Caco-2 (cell line): ENCODE measurements at regions not wholly inside any gene's neighbourhood (a gene's known extent, or its start where the extent isn't known, plus 50 kb on each side); places are given as distances from the start of the nearest gene placed in this dataset.
"Not testable (repeated sequence)": the region's sequence is repeated elsewhere in the genome, so short reads cannot be mapped to it uniquely, and the experiment has no call there.

Experiments used
- BruUV-seq: library from RNA; stranded (reverse); fragments of 400-500 nt; replicated peaks from 2 replicates; lab custom pipeline; 2021; lab: Mats Ljungman, UMichigan
- CTCF ChIA-PET: fragments of 300-600 bp; sonication (Branson Sonifier 250); formaldehyde crosslinking; loops from one replicate; lab custom pipeline; 2022; ENCODE audit warnings: antibody characterized with exemption; lab: Charles Lee
- POLR2A ChIA-PET: fragments of 300-600 bp; sonication (Branson Sonifier 250); formaldehyde crosslinking; loops from one replicate; lab custom pipeline; 2022; ENCODE audit warnings: antibody characterized with exemption; lab: Charles Lee
- DNase-seq, 2 experiments: peaks; one replicate each; pipeline versions ENCODE4 v3.0.0 to v3.0.0-alpha.2; 2020 to 2022
- H3K27me3 ChIP-seq: replicated peaks from 2 replicates; pipeline ENCODE4 v1.6.0; 2011; ENCODE audit warnings: low read length; ENCODE audit not compliant: control insufficient read depth, insufficient read depth
- H3K36me3 ChIP-seq: 2 replicates; pipeline ENCODE4 v1.5.1; 2011; ENCODE audit warnings: low read length; ENCODE audit not compliant: control insufficient read depth, insufficient read depth
- H3K4me1 ChIP-seq: fragments of 250-450 bp; sonication (Bioruptor Pico); 2 replicates; pipeline ENCODE4 v1.5.1; 2020; ENCODE audit warnings: mild to moderate bottlenecking
- H3K4me3 ChIP-seq: 2 replicates; pipeline ENCODE4 v1.5.1; 2011; ENCODE audit warnings: low read depth, mild to moderate bottlenecking, control low read depth, low read length
- H3K9me3 ChIP-seq: fragments of 250-450 bp; sonication (Bioruptor Pico); 2 replicates; pipeline ENCODE4 v1.5.1; 2020; ENCODE audit warnings: mild to moderate bottlenecking, moderate library complexity
- H3K27ac Mint-ChIP-seq: one replicate; pipeline ENCODE4 v1.8.0; 2022; ENCODE audit warnings: mixed read lengths; ENCODE audit not compliant: unreplicated experiment
- H3K27me3 Mint-ChIP-seq: one replicate; pipeline ENCODE4 v1.8.0; 2022; ENCODE audit warnings: mixed read lengths; ENCODE audit not compliant: insufficient read depth, unreplicated experiment
- H3K36me3 Mint-ChIP-seq: one replicate; pipeline ENCODE4 v1.8.0; 2022; ENCODE audit warnings: mild to moderate bottlenecking, mixed read lengths; ENCODE audit not compliant: insufficient read depth, unreplicated experiment
- H3K4me1 Mint-ChIP-seq: one replicate; pipeline ENCODE4 v1.8.0; 2022; ENCODE audit warnings: low read depth, mixed read lengths; ENCODE audit not compliant: unreplicated experiment
- H3K4me3 Mint-ChIP-seq: one replicate; pipeline ENCODE4 v1.8.0; 2022; ENCODE audit warnings: mild to moderate bottlenecking, moderate library complexity, mixed read lengths; ENCODE audit not compliant: unreplicated experiment
- H3K9me3 Mint-ChIP-seq: one replicate; pipeline ENCODE4 v1.8.0; 2022; ENCODE audit warnings: mixed read lengths; ENCODE audit not compliant: unreplicated experiment
- CTCF ChIP-seq, 2 experiments: fragments of 200-600 bp in 1 of 2; IDR thresholded peaks; 1 replicate in 1 of 2; 2 replicates in 1 of 2; pipeline versions ENCODE4 v1.5.1 to v1.8.0; 2011 to 2022; ENCODE audit warnings: antibody characterized with exemption in 1 of 2, control low read depth in 1 of 2, inconsistent platforms in 1 of 2, low read depth in 1 of 2, low read length in 1 of 2, mild to moderate bottlenecking in 1 of 2, moderate library complexity in 1 of 2; ENCODE audit not compliant: insufficient read depth in 1 of 2, severe bottlenecking in 1 of 2, unreplicated experiment in 1 of 2
- intact Hi-C: fragments of 100-400 bp; cut with micrococcal nuclease; formaldehyde crosslinking; loops from one replicate; pipeline ENCODE4 v1.10.0; 2022; ENCODE audit not compliant: unreplicated experiment

GRCh38 chr2:37760471-37760870 is 89.0 kb upstream of the CDC42EP3 start:
- POLR2A ChIA-PET: no interaction called here
- intact Hi-C loops: no loop called here

GRCh38 chr2:37762281-37762680 is 90.8 kb upstream of the CDC42EP3 start:
- POLR2A ChIA-PET, H3K27me3 ChIP-seq, H3K27me3 Mint-ChIP-seq, DNase-seq, CTCF ChIA-PET, H3K4me3 ChIP-seq, H3K9me3 Mint-ChIP-seq, H3K36me3 Mint-ChIP-seq, H3K4me3 Mint-ChIP-seq, intact Hi-C loops, H3K36me3 ChIP-seq, H3K27ac Mint-ChIP-seq, BruUV-seq, H3K9me3 ChIP-seq: not testable (repeated sequence)
- H3K4me1 ChIP-seq: peaks cover 19% of the 10 kb centered on the region
- peaks cover 19% of the 10 kb centered on the region for H3K4me1 Mint-ChIP-seq

More at GRCh38 chr2:37760471-37760870, 89.0 kb upstream of the CDC42EP3 start:
- H3K4me1 ChIP-seq: peaks cover 5% of the 10 kb centered on the region
- CTCF ChIA-PET: no interaction called here
- no peak for DNase-seq
- Mint-ChIP-seq H3K4me1 (peaks cover 14% of the 10 kb centered on the region), H3K27me3 (no peaks in the 10 kb centered on the region), H3K4me3 (no peak overlapping the region), H3K9me3 (no peaks in the 10 kb centered on the region), H3K36me3 (peaks cover 5% of the 10 kb centered on the region), H3K27ac (no peak overlapping the region)
- no peaks in the 10 kb centered on the region for H3K27me3 ChIP-seq
- H3K36me3 ChIP-seq: no peaks in the 10 kb centered on the region
- no peak for TF ChIP-seq CTCF (IDR thresholded peaks at IDR 0.05; ENCODE audit: insufficient read depth in 1 of 2, low read depth in 1 of 2, low read length in 1 of 2, severe bottlenecking in 1 of 2, unreplicated experiment in 1 of 2)
- no peak overlapping the region for H3K4me3 ChIP-seq
- BruUV-seq: no TSS peak
- H3K9me3 ChIP-seq: no peaks in the 10 kb centered on the region

- Histone ChIP-seq H3K9me3 (no peaks in the 10 kb centered on the region), H3K27me3 (no peaks in the 10 kb centered on the region), H3K36me3 (no peaks in the 10 kb centered on the region), H3K4me1 (peaks cover 40% of the 10 kb centered on the region), H3K4me3 (no peak overlapping the region)
- DNase-seq: no peak
- Mint-ChIP-seq H3K27me3 (no peaks in the 10 kb centered on the region), H3K4me1 (peaks cover 44% of the 10 kb centered on the region), H3K27ac (no peak overlapping the region), H3K36me3 (peaks cover 5% of the 10 kb centered on the region), H3K9me3 (no peaks in the 10 kb centered on the region), H3K4me3 (no peak overlapping the region)
- ChIA-PET CTCF (no interaction called here), POLR2A (no interaction called here)
- intact Hi-C loops: no loop called here
- no TSS peak for BruUV-seq
- no peak for TF ChIP-seq CTCF (IDR thresholded peaks at IDR 0.05; ENCODE audit: insufficient read depth in 1 of 2, low read depth in 1 of 2, low read length in 1 of 2, severe bottlenecking in 1 of 2, unreplicated experiment in 1 of 2)
Observed at GRCh38 chr2:37764739-37765138, 93.3 kb upstream of the CDC42EP3 start.
